ENCODE measurements at regions not wholly inside any gene's neighbourhood (a gene's known extent, or its start where the extent isn't known, plus 50 kb on each side); places are given as distances from the start of the nearest gene placed in this dataset.

DNA sequence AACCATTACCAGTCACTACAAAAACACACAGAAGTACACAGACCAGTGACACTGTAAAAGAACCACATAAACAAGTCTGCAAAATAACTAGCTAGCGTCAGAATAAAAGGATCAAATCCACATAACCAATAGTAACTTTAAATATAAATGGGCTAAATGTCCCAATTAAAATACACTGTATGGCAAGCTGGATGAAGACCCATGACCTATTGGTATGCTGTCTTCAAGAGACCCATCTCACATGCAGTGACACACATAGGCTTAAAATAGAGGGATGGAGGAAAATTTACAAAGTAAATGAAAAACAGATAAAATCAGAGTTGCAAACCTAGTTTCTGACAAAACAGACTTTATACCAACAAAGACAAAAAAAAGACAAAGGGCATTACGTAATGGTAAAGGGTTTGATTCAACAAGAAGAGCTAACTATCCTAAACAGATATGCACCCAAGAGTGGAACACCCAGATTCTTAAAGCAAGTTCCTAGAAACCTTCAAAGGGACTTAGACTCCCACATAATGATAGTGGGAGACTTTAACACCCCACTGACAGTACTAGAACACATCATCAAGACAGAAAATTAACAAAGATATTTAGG lies 196.9 kb downstream of the TBX15 start:
- H3K27me3 ChIP-seq: no peaks in the 10 kb centered on the region
- H3K9ac ChIP-seq (ENCODE audit: low read depth in 2 of 2, low read length in 2 of 2): no peak overlapping the region
- no peaks in the 10 kb centered on the region for H3K4me1 ChIP-seq
- intact Hi-C loops (cut with DNase I): no loop called here
- no peak overlapping the region for H3K27ac ChIP-seq
- no peaks in the 10 kb centered on the region for H3K36me3 ChIP-seq
- no peak for DNase-seq
- TF ChIP-seq, protein P1, sequence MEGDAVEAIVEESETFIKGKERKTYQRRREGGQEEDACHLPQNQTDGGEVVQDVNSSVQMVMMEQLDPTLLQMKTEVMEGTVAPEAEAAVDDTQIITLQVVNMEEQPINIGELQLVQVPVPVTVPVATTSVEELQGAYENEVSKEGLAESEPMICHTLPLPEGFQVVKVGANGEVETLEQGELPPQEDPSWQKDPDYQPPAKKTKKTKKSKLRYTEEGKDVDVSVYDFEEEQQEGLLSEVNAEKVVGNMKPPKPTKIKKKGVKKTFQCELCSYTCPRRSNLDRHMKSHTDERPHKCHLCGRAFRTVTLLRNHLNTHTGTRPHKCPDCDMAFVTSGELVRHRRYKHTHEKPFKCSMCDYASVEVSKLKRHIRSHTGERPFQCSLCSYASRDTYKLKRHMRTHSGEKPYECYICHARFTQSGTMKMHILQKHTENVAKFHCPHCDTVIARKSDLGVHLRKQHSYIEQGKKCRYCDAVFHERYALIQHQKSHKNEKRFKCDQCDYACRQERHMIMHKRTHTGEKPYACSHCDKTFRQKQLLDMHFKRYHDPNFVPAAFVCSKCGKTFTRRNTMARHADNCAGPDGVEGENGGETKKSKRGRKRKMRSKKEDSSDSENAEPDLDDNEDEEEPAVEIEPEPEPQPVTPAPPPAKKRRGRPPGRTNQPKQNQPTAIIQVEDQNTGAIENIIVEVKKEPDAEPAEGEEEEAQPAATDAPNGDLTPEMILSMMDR (IDR thresholded peaks at IDR 0.05): no peak
- H3K9me3 ChIP-seq: no peaks in the 10 kb centered on the region
- H3K4me3 ChIP-seq: no peak overlapping the region

DNA sequence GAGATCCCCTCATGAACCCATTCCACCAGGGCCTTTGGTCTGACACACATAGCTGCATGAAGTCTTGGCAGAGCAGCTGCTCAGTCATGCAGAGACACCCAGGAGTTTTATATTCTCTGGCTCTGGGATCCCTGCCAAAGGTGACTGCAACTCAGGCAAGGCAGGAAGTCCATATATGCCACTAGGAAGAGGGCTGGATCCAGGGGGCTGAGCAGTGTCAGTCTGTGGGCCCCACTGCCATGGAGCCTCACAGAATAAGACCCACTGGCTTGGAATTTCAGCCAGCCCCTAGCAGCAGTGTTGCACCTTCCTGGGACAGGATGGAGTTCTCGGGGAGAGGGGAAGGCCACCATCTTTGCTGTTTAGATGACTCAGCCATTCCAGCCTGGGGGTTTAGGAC lies 199.7 kb downstream of the TBX15 start:
- Histone ChIP-seq H3K4me3 (no peak overlapping the region), H3K27ac (no peak overlapping the region), H3K36me3 (no peaks in the 10 kb centered on the region), H3K9ac (ENCODE audit: low read depth in 2 of 2, low read length in 2 of 2) (no peak overlapping the region), H3K9me3 (no peaks in the 10 kb centered on the region), H3K27me3 (no peaks in the 10 kb centered on the region), H3K4me1 (no peaks in the 10 kb centered on the region)
- DNase-seq: no peak
- intact Hi-C loops (cut with DNase I): no loop called here
- TF ChIP-seq, protein P1 (IDR thresholded peaks at IDR 0.05): no peak

DNA sequence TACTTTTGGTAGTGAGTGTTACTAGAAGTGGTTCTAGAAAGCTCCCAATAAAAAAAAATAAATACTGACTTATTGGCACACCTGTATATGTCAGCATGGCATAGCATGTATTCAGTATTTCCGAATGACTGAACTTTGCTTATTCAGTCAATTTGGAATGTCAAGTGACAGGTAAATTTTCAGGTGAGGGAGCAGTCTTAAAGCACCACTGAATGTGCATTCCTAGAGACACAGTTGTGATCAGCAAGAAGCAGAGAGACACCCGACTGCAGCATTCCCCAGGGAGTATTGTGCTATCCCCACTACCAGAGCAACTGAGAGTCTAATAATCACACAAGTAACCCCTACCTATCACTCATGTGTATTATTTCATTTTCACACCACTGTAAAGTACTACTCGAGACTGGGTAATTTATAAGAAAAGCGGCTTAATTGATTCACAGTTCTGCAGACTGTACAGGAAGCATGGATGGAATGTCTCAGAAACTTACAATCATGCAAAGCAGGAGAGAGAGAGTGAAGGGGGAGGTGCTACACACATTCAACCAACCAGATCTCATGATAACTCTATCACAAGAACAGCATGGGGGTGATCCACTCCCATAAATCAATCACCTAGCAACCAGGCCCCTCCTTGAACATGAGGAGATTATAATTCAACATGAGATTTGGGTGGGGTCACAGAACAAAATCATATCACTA lies 201.5 kb downstream of the TBX15 start:
- H3K9ac ChIP-seq (ENCODE audit: low read depth in 2 of 2, low read length in 2 of 2): no peak overlapping the region
- H3K36me3 ChIP-seq: no peaks in the 10 kb centered on the region
- TF ChIP-seq, protein P1 (IDR thresholded peaks at IDR 0.05): no peak
- no peaks in the 10 kb centered on the region for H3K4me1 ChIP-seq
- H3K9me3 ChIP-seq: no peaks in the 10 kb centered on the region
- intact Hi-C loops (cut with DNase I): no loop called here
- DNase-seq: no peak
- H3K4me3 ChIP-seq: no peak overlapping the region
- H3K27ac ChIP-seq: no peak overlapping the region
- no peaks in the 10 kb centered on the region for H3K27me3 ChIP-seq

DNA sequence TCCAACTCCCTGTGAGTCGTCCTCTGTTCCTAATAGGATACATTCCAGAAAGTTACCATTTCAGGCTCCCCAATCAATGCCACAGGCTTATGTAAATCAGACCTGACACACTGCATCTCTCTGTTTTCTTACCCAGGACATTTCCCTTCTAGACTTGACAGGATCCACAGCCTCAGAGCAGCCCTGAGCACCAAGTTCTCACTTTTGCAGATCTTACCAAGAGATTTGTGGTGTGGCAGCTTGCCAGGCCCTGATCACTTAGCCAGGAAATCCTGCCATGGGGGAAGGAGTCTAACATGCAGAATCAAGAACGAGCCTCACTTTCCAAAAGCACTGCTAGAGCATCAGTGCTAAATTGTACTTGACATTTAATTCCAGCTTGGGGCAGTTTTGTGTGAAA lies 202.9 kb downstream of the TBX15 start:
- Histone ChIP-seq H3K9ac (ENCODE audit: low read depth in 2 of 2, low read length in 2 of 2) (no peak overlapping the region), H3K4me1 (no peaks in the 10 kb centered on the region), H3K36me3 (no peaks in the 10 kb centered on the region), H3K4me3 (no peak overlapping the region), H3K27ac (no peak overlapping the region), H3K27me3 (no peaks in the 10 kb centered on the region), H3K9me3 (no peaks in the 10 kb centered on the region)
- DNase-seq: no peak
- TF ChIP-seq, protein P1 (IDR thresholded peaks at IDR 0.05): no peak
- intact Hi-C loops (cut with DNase I): no loop called here

DNA sequence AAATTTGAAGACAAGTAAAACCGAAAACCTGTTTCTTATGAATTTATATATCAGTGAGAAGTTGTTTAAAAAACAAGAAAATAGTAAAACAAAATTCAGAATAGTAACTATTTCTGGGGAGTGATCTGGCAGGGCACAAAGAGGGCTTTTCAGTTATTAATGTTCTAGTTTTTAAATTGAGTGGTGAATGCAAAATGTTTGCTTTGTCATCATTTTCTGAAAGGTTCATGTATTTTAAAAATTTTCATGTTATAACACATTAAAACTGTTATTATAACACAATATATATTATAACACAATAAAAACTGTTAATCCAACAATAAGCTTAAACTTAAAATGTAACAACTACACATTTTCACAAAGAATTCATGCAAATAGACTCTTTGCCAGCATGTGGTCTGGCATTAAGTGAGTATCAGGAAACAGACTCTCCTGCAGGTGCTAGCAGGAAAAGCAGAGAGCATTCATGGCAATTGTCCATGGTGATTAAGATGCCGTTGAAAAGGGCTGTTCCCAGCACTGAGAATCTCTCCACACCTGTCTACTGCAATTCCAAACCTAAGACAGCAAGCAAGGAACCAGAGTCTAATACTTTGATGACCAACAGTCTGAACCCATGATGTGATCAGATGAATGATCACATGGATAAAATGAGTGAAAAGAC lies 204.9 kb downstream of the TBX15 start:
- no peak overlapping the region for H3K27ac ChIP-seq
- no peaks in the 10 kb centered on the region for H3K36me3 ChIP-seq
- DNase-seq: no peak
- no peak overlapping the region for H3K4me3 ChIP-seq
- H3K9me3 ChIP-seq: no peaks in the 10 kb centered on the region
- H3K9ac ChIP-seq (ENCODE audit: low read depth in 2 of 2, low read length in 2 of 2): no peak overlapping the region
- H3K4me1 ChIP-seq: no peaks in the 10 kb centered on the region
- H3K27me3 ChIP-seq: no peaks in the 10 kb centered on the region
- TF ChIP-seq, protein P1 (IDR thresholded peaks at IDR 0.05): no peak
- intact Hi-C loops (cut with DNase I): no loop called here
